GM23338 (cell line): ENCODE measurements at regions not wholly inside any gene's neighbourhood (a gene's known extent, or its start where the extent isn't known, plus 50 kb on each side); places are given as distances from the start of the nearest gene placed in this dataset.

Experiments used
- ATAC-seq: fragments of 200-7000 bp; cut with Tn5 transposase; 3 replicates; pipeline ENCODE4 v1.9.1; 2020
- DNase-seq: peaks from one replicate; pipeline ENCODE4 v3.0.0-alpha.2; 2015; ENCODE audit warnings: low spot score
- H2AFZ ChIP-seq: fragments of 200-600 bp; sonication (generic); 2 replicates; pipeline ENCODE4 v1.8.0; 2016; ENCODE audit warnings: antibody characterized with exemption, mild to moderate bottlenecking, moderate library complexity
- H3F3A ChIP-seq: fragments of 200-600 bp; sonication (generic); replicated peaks from 2 replicates; pipeline ENCODE4 v1.8.0; 2017; ENCODE audit warnings: antibody characterized with exemption, mixed run types, low read depth
- H3K27ac ChIP-seq: fragments of 200-600 bp; sonication (generic); 2 replicates; pipeline ENCODE4 v1.6.1; 2016; ENCODE audit warnings: low read depth
- H3K27me3 ChIP-seq: fragments of 200-600 bp; sonication (generic); 2 replicates; pipeline ENCODE4 v1.8.0; 2016; ENCODE audit warnings: mild to moderate bottlenecking, mixed run types, moderate library complexity; ENCODE audit not compliant: insufficient read depth
- H3K36me3 ChIP-seq: fragments of 200-600 bp; sonication (generic); 2 replicates; pipeline ENCODE4 v1.8.0; 2016; ENCODE audit warnings: mild to moderate bottlenecking; ENCODE audit not compliant: insufficient read depth
- H3K4me1 ChIP-seq: fragments of 200-600 bp; sonication (generic); 2 replicates; pipeline ENCODE4 v1.8.0; 2016; ENCODE audit warnings: mild to moderate bottlenecking, moderate library complexity; ENCODE audit not compliant: insufficient read depth
- H3K4me2 ChIP-seq: fragments of 200-600 bp; sonication (generic); 2 replicates; pipeline ENCODE4 v1.7.1; 2017; ENCODE audit warnings: mixed run types
- H3K4me3 ChIP-seq: fragments of 200-600 bp; sonication (generic); 2 replicates; pipeline ENCODE4 v1.6.1; 2016; ENCODE audit warnings: mixed run types
- H3K79me2 ChIP-seq: fragments of 200-600 bp; sonication (generic); replicated peaks from 2 replicates; pipeline ENCODE4 v1.8.0; 2017; ENCODE audit warnings: mild to moderate bottlenecking; ENCODE audit not compliant: insufficient read depth
- H3K9me2 ChIP-seq: fragments of 200-600 bp; sonication (generic); 2 replicates; pipeline ENCODE4 v1.8.0; 2017; ENCODE audit not compliant: insufficient read depth
- H4K20me1 ChIP-seq: fragments of 200-600 bp; sonication (generic); replicated peaks from 2 replicates; pipeline ENCODE4 v1.8.0; 2017; ENCODE audit warnings: mild to moderate bottlenecking; ENCODE audit not compliant: insufficient read depth
- H3K27ac Mint-ChIP-seq: 2 replicates; pipeline ENCODE4 v1.8.0; 2020; ENCODE audit warnings: inconsistent platforms, mild to moderate bottlenecking, moderate library complexity, mixed read lengths
- H3K27me3 Mint-ChIP-seq: 3 replicates; pipeline ENCODE4 v1.8.0; 2022; ENCODE audit warnings: low read depth, mild to moderate bottlenecking, moderate library complexity, mixed read lengths, inconsistent platforms; ENCODE audit not compliant: insufficient read depth, poor library complexity
- H3K36me3 Mint-ChIP-seq: 3 replicates; pipeline ENCODE4 v1.8.0; 2021; ENCODE audit warnings: low read depth, mild to moderate bottlenecking, inconsistent platforms, moderate library complexity, mixed read lengths
- H3K4me1 Mint-ChIP-seq: 3 replicates; pipeline ENCODE4 v1.8.0; 2020; ENCODE audit warnings: mild to moderate bottlenecking, inconsistent platforms, mixed read lengths
- H3K4me3 Mint-ChIP-seq: 3 replicates; pipeline ENCODE4 v1.8.0; 2021; ENCODE audit warnings: moderate library complexity, mild to moderate bottlenecking, inconsistent platforms, mixed read lengths
- H3K9me3 Mint-ChIP-seq: 3 replicates; pipeline ENCODE4 v1.8.0; 2020; ENCODE audit warnings: moderate library complexity, mild to moderate bottlenecking, inconsistent platforms, mixed read lengths
- EZH2phosphoT487 ChIP-seq: fragments of 200-600 bp; sonication (generic); IDR thresholded peaks from one replicate; pipeline ENCODE4 v1.8.1; 2018; ENCODE audit warnings: antibody characterized with exemption; ENCODE audit not compliant: unreplicated experiment
- JUNB ChIP-seq: IDR thresholded peaks from one replicate; pipeline ENCODE4 v1.6.1; 2016; ENCODE audit warnings: antibody characterized with exemption; ENCODE audit not compliant: unreplicated experiment
- POLR2AphosphoS5 ChIP-seq: IDR thresholded peaks from 2 replicates; pipeline ENCODE4 v1.6.1; 2016; ENCODE audit warnings: antibody characterized with exemption, low read depth
- STAT1 ChIP-seq: IDR thresholded peaks from one replicate; pipeline ENCODE4 v1.6.1; 2016; ENCODE audit warnings: antibody characterized with exemption; ENCODE audit not compliant: unreplicated experiment
- TF ChIP-seq, protein P1 (sequence below): fragments of 250-450 bp; sonication (Bioruptor Pico); IDR thresholded peaks from 2 replicates; pipeline ENCODE4 v1.5.0; 2020; ENCODE audit warnings: mild to moderate bottlenecking, moderate library complexity
- TF ChIP-seq, protein P2 (sequence below), 2 experiments: fragments of 200-600 bp in 1 of 2; sonication (generic) in 1 of 2; conservative IDR thresholded peaks; 2 replicates each; pipeline versions ENCODE4 v1.5.1 to v1.6.1; 2016 to 2017; ENCODE audit warnings: antibody characterized with exemption in 2 of 2, low read depth in 2 of 2, mild to moderate bottlenecking in 2 of 2, moderate library complexity in 1 of 2

DNA sequence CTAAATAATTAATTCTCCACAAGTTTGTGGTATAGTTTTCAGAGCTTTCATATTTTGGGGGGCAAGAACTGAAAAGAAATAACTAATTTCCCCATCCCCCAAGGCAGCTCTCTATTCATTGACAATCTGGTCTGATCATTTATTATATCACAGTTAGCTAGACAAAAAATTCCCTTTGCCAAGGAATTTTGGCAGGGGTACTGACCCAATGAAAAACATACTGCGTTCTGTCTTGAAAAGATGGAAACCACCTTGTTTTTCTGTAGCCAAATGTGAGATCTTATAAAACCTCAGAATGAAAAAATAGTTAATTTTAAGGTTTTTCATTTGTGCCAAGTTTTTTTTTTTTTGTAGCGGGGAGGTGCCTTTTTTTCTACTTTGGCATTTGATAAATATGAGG lies 1008.9 kb downstream of the EFNA5 start (continued):
- TF ChIP-seq, protein P1, sequence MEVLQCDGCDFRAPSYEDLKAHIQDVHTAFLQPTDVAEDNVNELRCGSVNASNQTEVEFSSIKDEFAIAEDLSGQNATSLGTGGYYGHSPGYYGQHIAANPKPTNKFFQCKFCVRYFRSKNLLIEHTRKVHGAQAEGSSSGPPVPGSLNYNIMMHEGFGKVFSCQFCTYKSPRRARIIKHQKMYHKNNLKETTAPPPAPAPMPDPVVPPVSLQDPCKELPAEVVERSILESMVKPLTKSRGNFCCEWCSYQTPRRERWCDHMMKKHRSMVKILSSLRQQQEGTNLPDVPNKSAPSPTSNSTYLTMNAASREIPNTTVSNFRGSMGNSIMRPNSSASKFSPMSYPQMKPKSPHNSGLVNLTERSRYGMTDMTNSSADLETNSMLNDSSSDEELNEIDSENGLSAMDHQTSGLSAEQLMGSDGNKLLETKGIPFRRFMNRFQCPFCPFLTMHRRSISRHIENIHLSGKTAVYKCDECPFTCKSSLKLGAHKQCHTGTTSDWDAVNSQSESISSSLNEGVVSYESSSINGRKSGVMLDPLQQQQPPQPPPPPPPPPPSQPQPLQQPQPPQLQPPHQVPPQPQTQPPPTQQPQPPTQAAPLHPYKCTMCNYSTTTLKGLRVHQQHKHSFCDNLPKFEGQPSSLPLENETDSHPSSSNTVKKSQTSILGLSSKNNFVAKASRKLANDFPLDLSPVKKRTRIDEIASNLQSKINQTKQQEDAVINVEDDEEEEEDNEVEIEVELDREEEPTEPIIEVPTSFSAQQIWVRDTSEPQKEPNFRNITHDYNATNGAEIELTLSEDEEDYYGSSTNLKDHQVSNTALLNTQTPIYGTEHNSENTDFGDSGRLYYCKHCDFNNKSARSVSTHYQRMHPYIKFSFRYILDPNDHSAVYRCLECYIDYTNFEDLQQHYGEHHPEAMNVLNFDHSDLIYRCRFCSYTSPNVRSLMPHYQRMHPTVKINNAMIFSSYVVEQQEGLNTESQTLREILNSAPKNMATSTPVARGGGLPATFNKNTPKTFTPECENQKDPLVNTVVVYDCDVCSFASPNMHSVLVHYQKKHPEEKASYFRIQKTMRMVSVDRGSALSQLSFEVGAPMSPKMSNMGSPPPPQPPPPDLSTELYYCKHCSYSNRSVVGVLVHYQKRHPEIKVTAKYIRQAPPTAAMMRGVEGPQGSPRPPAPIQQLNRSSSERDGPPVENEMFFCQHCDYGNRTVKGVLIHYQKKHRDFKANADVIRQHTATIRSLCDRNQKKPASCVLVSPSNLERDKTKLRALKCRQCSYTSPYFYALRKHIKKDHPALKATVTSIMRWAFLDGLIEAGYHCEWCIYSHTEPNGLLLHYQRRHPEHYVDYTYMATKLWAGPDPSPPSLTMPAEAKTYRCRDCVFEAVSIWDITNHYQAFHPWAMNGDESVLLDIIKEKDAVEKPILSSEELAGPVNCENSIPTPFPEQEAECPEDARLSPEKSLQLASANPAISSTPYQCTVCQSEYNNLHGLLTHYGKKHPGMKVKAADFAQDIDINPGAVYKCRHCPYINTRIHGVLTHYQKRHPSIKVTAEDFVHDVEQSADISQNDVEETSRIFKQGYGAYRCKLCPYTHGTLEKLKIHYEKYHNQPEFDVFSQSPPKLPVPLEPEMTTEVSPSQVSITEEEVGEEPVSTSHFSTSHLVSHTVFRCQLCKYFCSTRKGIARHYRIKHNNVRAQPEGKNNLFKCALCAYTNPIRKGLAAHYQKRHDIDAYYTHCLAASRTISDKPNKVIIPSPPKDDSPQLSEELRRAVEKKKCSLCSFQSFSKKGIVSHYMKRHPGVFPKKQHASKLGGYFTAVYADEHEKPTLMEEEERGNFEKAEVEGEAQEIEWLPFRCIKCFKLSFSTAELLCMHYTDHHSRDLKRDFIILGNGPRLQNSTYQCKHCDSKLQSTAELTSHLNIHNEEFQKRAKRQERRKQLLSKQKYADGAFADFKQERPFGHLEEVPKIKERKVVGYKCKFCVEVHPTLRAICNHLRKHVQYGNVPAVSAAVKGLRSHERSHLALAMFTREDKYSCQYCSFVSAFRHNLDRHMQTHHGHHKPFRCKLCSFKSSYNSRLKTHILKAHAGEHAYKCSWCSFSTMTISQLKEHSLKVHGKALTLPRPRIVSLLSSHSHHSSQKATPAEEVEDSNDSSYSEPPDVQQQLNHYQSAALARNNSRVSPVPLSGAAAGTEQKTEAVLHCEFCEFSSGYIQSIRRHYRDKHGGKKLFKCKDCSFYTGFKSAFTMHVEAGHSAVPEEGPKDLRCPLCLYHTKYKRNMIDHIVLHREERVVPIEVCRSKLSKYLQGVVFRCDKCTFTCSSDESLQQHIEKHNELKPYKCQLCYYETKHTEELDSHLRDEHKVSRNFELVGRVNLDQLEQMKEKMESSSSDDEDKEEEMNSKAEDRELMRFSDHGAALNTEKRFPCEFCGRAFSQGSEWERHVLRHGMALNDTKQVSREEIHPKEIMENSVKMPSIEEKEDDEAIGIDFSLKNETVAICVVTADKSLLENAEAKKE (CRISPR knock-in tag): no peak
- no peak for TF ChIP-seq EZH2phosphoT487
- no peak for TF ChIP-seq POLR2AphosphoS5

DNA sequence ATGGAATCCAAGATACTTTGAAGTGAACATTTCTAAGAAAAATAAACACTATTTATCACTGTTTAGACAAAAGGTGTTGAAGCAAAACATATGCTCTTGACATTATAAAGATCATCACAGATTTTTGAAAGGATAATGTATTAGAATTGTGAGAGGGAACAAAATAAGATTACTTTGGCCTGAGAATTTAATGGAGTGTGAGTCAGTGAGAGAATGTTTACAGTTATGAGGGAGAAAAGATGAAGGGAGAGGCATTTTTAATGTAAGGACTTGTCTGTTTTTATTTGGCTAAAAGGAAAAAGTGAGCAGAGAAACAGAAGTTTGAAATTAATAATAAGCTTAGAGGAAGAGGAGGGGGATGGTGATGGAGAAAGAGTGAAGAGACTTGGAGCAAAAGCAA lies 1010.1 kb downstream of the EFNA5 start:
- H3K9me3 Mint-ChIP-seq: no peaks in the 10 kb centered on the region
- Histone ChIP-seq H3K4me3 (no peak overlapping the region), H3K9me2 (no peaks in the 10 kb centered on the region), H4K20me1 (no peaks in the 10 kb centered on the region), H3K27ac (no peak overlapping the region), H3K4me1 (no peaks in the 10 kb centered on the region), H3K36me3 (no peaks in the 10 kb centered on the region), H3K4me2 (no peak overlapping the region), H2AFZ (no peak overlapping the region), H3K27me3 (no peaks in the 10 kb centered on the region), H3F3A (no peaks in the 10 kb centered on the region), H3K79me2 (no peaks in the 10 kb centered on the region)
- H3K4me1 Mint-ChIP-seq: no peaks in the 10 kb centered on the region
- ATAC-seq: no peak
- H3K4me3 Mint-ChIP-seq: no peak overlapping the region
- no peak overlapping the region for H3K27ac Mint-ChIP-seq
- no peaks in the 10 kb centered on the region for H3K36me3 Mint-ChIP-seq
- no peak for DNase-seq
- H3K27me3 Mint-ChIP-seq: no peaks in the 10 kb centered on the region
- TF ChIP-seq, protein P2, sequence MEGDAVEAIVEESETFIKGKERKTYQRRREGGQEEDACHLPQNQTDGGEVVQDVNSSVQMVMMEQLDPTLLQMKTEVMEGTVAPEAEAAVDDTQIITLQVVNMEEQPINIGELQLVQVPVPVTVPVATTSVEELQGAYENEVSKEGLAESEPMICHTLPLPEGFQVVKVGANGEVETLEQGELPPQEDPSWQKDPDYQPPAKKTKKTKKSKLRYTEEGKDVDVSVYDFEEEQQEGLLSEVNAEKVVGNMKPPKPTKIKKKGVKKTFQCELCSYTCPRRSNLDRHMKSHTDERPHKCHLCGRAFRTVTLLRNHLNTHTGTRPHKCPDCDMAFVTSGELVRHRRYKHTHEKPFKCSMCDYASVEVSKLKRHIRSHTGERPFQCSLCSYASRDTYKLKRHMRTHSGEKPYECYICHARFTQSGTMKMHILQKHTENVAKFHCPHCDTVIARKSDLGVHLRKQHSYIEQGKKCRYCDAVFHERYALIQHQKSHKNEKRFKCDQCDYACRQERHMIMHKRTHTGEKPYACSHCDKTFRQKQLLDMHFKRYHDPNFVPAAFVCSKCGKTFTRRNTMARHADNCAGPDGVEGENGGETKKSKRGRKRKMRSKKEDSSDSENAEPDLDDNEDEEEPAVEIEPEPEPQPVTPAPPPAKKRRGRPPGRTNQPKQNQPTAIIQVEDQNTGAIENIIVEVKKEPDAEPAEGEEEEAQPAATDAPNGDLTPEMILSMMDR (conservative IDR thresholded peaks at IDR 0.05; ENCODE audit: low read depth in 2 of 2): no peak
- TF ChIP-seq JUNB: no peak
- TF ChIP-seq STAT1: no peak
- TF ChIP-seq, protein P1 (CRISPR knock-in tag): no peak
- no peak for TF ChIP-seq EZH2phosphoT487
- no peak for TF ChIP-seq POLR2AphosphoS5
